H7 (cell line): ENCODE measurements at regions not wholly inside any gene's neighbourhood (a gene's known extent, or its start where the extent isn't known, plus 50 kb on each side); places are given as distances from the start of the nearest gene placed in this dataset.

Experiments used
- DNase-seq: peaks from one replicate; pipeline ENCODE4 v3.0.0; 2012
- H3K27me3 ChIP-seq: 2 replicates; pipeline ENCODE4 v1.6.0; 2011; ENCODE audit warnings: mild to moderate bottlenecking, low read length; ENCODE audit not compliant: control insufficient read depth, insufficient read depth
- H3K36me3 ChIP-seq: replicated peaks from 2 replicates; pipeline ENCODE4 v1.5.1; 2011; ENCODE audit warnings: low read length; ENCODE audit not compliant: control insufficient read depth, insufficient read depth
- H3K4me3 ChIP-seq: 2 replicates; pipeline ENCODE4 v1.5.1; 2011; ENCODE audit warnings: low read depth, mild to moderate bottlenecking, control low read depth, low read length, moderate library complexity; ENCODE audit not compliant: insufficient read depth

GRCh38 chr3:24936574-24936973 is 441.9 kb upstream of the THRB start:
- H3K4me3 ChIP-seq = no peak overlapping the region
- DNase-seq = no peak
- H3K36me3 ChIP-seq = no peaks in the 10 kb centered on the region
- H3K27me3 ChIP-seq = no peaks in the 10 kb centered on the region

GRCh38 chr3:24937228-24937627 is 442.6 kb upstream of the THRB start:
- no peak overlapping the region for H3K4me3 ChIP-seq
- H3K27me3 ChIP-seq = no peaks in the 10 kb centered on the region
- DNase-seq = no peak
- H3K36me3 ChIP-seq = no peaks in the 10 kb centered on the region

- no peak overlapping the region for H3K4me3 ChIP-seq
- DNase-seq = no peak
- H3K36me3 ChIP-seq = no peaks in the 10 kb centered on the region
- H3K27me3 ChIP-seq = no peaks in the 10 kb centered on the region; the same call in 1 of the 2 replicates
Observed at GRCh38 chr3:24937780-24938179, 443.1 kb upstream of the THRB start.

GRCh38 chr3:24943961-24944360 is 449.3 kb upstream of the THRB start:
- H3K36me3 ChIP-seq = no peaks in the 10 kb centered on the region
- DNase-seq = no peak
- peaks cover 6% of the 10 kb centered on the region for H3K27me3 ChIP-seq
- no peak overlapping the region for H3K4me3 ChIP-seq

- DNase-seq = no peak
- Histone ChIP-seq H3K36me3 (no peaks in the 10 kb centered on the region), H3K27me3 (peaks cover 12% of the 10 kb centered on the region), H3K4me3 (no peak overlapping the region)
Observed at GRCh38 chr3:24944805-24945520, 450.3 kb upstream of the THRB start.

- Histone ChIP-seq H3K36me3 (no peaks in the 10 kb centered on the region), H3K27me3 (peaks cover 17% of the 10 kb centered on the region), H3K4me3 (no peak overlapping the region)
- no peak for DNase-seq
Observed at GRCh38 chr3:24945563-24945962, 450.9 kb upstream of the THRB start.

GRCh38 chr3:24947103-24947502 is 452.5 kb upstream of the THRB start:
- no peak for DNase-seq
- no peak overlapping the region for H3K4me3 ChIP-seq
- no peaks in the 10 kb centered on the region for H3K36me3 ChIP-seq
- H3K27me3 ChIP-seq = peaks cover 33% of the 10 kb centered on the region

- no peak overlapping the region for H3K4me3 ChIP-seq
- H3K36me3 ChIP-seq = no peaks in the 10 kb centered on the region
- H3K27me3 ChIP-seq = peaks cover 72% of the 10 kb centered on the region
- DNase-seq = no peak
Observed at GRCh38 chr3:24951180-24951579, 456.5 kb upstream of the THRB start.

GRCh38 chr3:24952388-24952787 is 457.7 kb upstream of the THRB start:
- no peaks in the 10 kb centered on the region for H3K36me3 ChIP-seq
- no peak overlapping the region for H3K4me3 ChIP-seq
- peaks cover 80% of the 10 kb centered on the region for H3K27me3 ChIP-seq
- DNase-seq = peak; percentile 36

- H3K4me3 ChIP-seq = no peak overlapping the region
- peaks cover 83% of the 10 kb centered on the region for H3K27me3 ChIP-seq
- DNase-seq = no peak
- H3K36me3 ChIP-seq = no peaks in the 10 kb centered on the region
Observed at GRCh38 chr3:24953060-24953771, 458.6 kb upstream of the THRB start.

GRCh38 chr3:24956613-24957012 is 462.0 kb upstream of the THRB start:
- no peak for DNase-seq
- H3K27me3 ChIP-seq = peaks cover 63% of the 10 kb centered on the region
- no peak overlapping the region for H3K4me3 ChIP-seq
- no peaks in the 10 kb centered on the region for H3K36me3 ChIP-seq

GRCh38 chr3:24958271-24958670 is 463.6 kb upstream of the THRB start:
- DNase-seq = no peak
- Histone ChIP-seq H3K4me3 (no peak overlapping the region), H3K36me3 (no peaks in the 10 kb centered on the region), H3K27me3 (peaks cover 48% of the 10 kb centered on the region)

- no peaks in the 10 kb centered on the region for H3K36me3 ChIP-seq
- H3K27me3 ChIP-seq = peaks cover 41% of the 10 kb centered on the region
- no peak overlapping the region for H3K4me3 ChIP-seq
- DNase-seq = no peak
Observed at GRCh38 chr3:24958910-24959447, 464.3 kb upstream of the THRB start.

GRCh38 chr3:24963762-24964625 is 464.1 kb upstream of the RARB start:
- peaks cover 10% of the 10 kb centered on the region for H3K27me3 ChIP-seq
- no peak for DNase-seq
- H3K4me3 ChIP-seq = no peak overlapping the region
- H3K36me3 ChIP-seq = no peaks in the 10 kb centered on the region
